GM12878 (cell line): ENCODE measurements at regions not wholly inside any gene's neighbourhood (a gene's known extent, or its start where the extent isn't known, plus 50 kb on each side); places are given as distances from the start of the nearest gene placed in this dataset.

Source experiments
- ATAC-seq: fragments of 200-7000 bp; cut with Tn5 transposase; 3 replicates; pipeline ENCODE4 v1.9.1; 2020; ENCODE audit warnings: mild to moderate bottlenecking, moderate library complexity
- BruUV-seq: library from RNA; stranded (reverse); fragments of 400-500 nt; replicated peaks from 2 replicates; lab custom pipeline; 2021; lab: Mats Ljungman, UMichigan
- CTCF ChIA-PET: fragments of 300-600 bp; sonication (Branson Sonifier 250); formaldehyde crosslinking; extraction: SDS; loops from one replicate; lab custom pipeline; 2021; ENCODE audit warnings: inconsistent platforms; lab: Yijun Ruan, JAX
- POLR2A ChIA-PET: fragments of 350-600 bp; formaldehyde crosslinking; extraction: SDS; loops from one replicate; lab custom pipeline; 2021; ENCODE audit warnings: inconsistent platforms; lab: Charles Lee
- RAD21 ChIA-PET: fragments of 300-600 bp; sonication (Branson Sonifier 250); formaldehyde crosslinking; loops from one replicate; lab custom pipeline; 2023; ENCODE audit warnings: antibody characterized with exemption; ENCODE audit not compliant: unreplicated experiment; lab: Charles Lee
- SMC1A ChIA-PET: fragments of 300-600 bp; sonication (Branson Sonifier 250); formaldehyde crosslinking; loops from one replicate; lab custom pipeline; 2023; ENCODE audit not compliant: unreplicated experiment, uncharacterized antibody; lab: Charles Lee
- DNase-seq: peaks from one replicate; pipeline ENCODE4 v3.0.0-alpha.2; 2011; ENCODE audit warnings: low read depth, low spot score
- FAIRE-seq: peaks from 3 replicates; lab custom pipeline; 2011; peaks lifted over from hg19 to GRCh38; lab: Jason Lieb, UNC
- H2AFZ ChIP-seq: 2 replicates; pipeline ENCODE4 v1.6.0; 2011; ENCODE audit warnings: low read depth, low read length, control low read depth; ENCODE audit not compliant: control insufficient read depth
- H3K27ac ChIP-seq: 2 replicates; pipeline ENCODE4 v1.5.1; 2011; ENCODE audit warnings: control low read depth; ENCODE audit not compliant: control insufficient read depth, insufficient read depth
- H3K27me3 ChIP-seq, 2 experiments: replicated peaks in 1 of 2; 2 replicates each; pipeline versions ENCODE4 v1.6.0 to v1.6.1; 2011; ENCODE audit warnings: low read length in 1 of 2; ENCODE audit not compliant: control insufficient read depth in 2 of 2, insufficient read depth in 2 of 2
- H3K36me3 ChIP-seq, 2 experiments: 2 replicates each; pipeline ENCODE4 v1.5.1; 2011; ENCODE audit warnings: low read length in 1 of 2; ENCODE audit not compliant: control insufficient read depth in 2 of 2, insufficient read depth in 2 of 2
- H3K4me1 ChIP-seq: 2 replicates; pipeline ENCODE4 v1.6.1; 2011; ENCODE audit warnings: mild to moderate bottlenecking, low read length, moderate library complexity, mixed read lengths; ENCODE audit not compliant: control insufficient read depth, insufficient read depth
- H3K4me2 ChIP-seq: 2 replicates; pipeline ENCODE4 v1.6.0; 2011; ENCODE audit warnings: control low read depth; ENCODE audit not compliant: control insufficient read depth, insufficient read depth
- H3K4me3 ChIP-seq: fragments of 200-600 bp; sonication (generic); 2 replicates; pipeline ENCODE4 v1.5.1; 2016
- H3K79me2 ChIP-seq: 2 replicates; pipeline ENCODE4 v1.6.0; 2011; ENCODE audit warnings: low read length; ENCODE audit not compliant: control insufficient read depth, insufficient read depth
- H3K9ac ChIP-seq: 2 replicates; pipeline ENCODE4 v1.8.0; 2011; ENCODE audit warnings: low read length, control low read depth, mixed read lengths; ENCODE audit not compliant: control insufficient read depth, insufficient read depth
- H3K9me3 ChIP-seq: replicated peaks from 3 replicates; pipeline ENCODE4 v1.5.1; 2011; ENCODE audit warnings: mild to moderate bottlenecking, low read length; ENCODE audit not compliant: control insufficient read depth, insufficient read depth
- H4K20me1 ChIP-seq: 2 replicates; pipeline ENCODE4 v1.6.0; 2011; ENCODE audit not compliant: control insufficient read depth, insufficient read depth
- BMI1 ChIP-seq: fragments of 450-650 bp; IDR thresholded peaks from 2 replicates; pipeline ENCODE4 v1.6.1; 2016; ENCODE audit warnings: mild to moderate bottlenecking, moderate library complexity, borderline replicate concordance
- CHD2 ChIP-seq: IDR thresholded peaks from 2 replicates; pipeline ENCODE4 v1.6.1; 2011; ENCODE audit warnings: low read depth, low read length, improper control_type of control experiment, borderline replicate concordance
- E2F4 ChIP-seq: IDR thresholded peaks from 2 replicates; pipeline ENCODE4 v1.6.1; 2012; ENCODE audit warnings: low read depth, low read length, improper control_type of control experiment
- IRF4 ChIP-seq: IDR thresholded peaks from 2 replicates; pipeline ENCODE4 v1.6.1; 2011; ENCODE audit warnings: low read depth, low read length
- SIN3A ChIP-seq: IDR thresholded peaks from 2 replicates; pipeline ENCODE4 v1.6.1; 2012; ENCODE audit warnings: low read depth, low read length, improper control_type of control experiment
- WGBS: methylation state at CpG from one replicate; pipeline ENCODE4 v1.1.6; 2016; ENCODE audit warnings: low lambda C conversion rate; ENCODE audit not compliant: insufficient replicate concordance, insufficient coverage; ENCODE audit errors: missing lambda C conversion rate; 5-methylcytosine and 5-hydroxymethylcytosine counted together
- in situ Hi-C: fragments of 300-500 bp; cut with MboI; formaldehyde crosslinking; loops from 9 replicates; pipeline ENCODE4 v1.14.3; 2018; ENCODE audit warnings: mixed read lengths
- intact Hi-C: fragments of 100-400 bp; cut with micrococcal nuclease; formaldehyde crosslinking; loops from one replicate; pipeline ENCODE4 v1.14.2; 2022; ENCODE audit not compliant: unreplicated experiment

- in situ Hi-C loops, result loop anchor here (5.0 kb wide), 1 partner anchor 1294 kb away; the partner anchor contains the start of gene HOXA7
- CTCF ChIA-PET, result interaction anchor here (2.2 kb wide), 1 partner anchor 29 kb away, joined by 8 read pairs; no protein-coding TSS in a partner anchor
Measured at GRCh38 chr7:25863729-25864110, 288.3 kb upstream of the NFE2L3 start.

DNA sequence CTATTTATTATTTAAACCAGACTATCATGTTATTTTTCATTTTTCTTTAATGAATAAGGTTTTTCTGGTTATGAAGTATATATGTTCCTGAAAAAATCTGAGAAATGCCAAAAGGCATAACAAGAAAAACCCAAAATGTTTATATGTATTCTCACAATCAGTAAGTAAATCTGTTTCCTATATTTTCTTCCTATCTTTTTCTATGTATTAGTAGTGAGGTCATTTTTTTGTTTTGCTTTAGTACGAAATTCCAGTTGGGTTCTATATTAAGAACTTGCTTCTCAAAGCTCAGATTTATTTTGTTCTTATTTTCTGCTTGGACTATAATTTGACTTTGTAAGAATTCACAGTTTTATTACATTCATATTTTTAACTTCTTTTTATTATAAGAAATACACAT lies 287.5 kb upstream of the NFE2L3 start:
- Histone ChIP-seq H3K4me1 (no peaks in the 10 kb centered on the region), H3K79me2 (no peaks in the 10 kb centered on the region), H3K9ac (no peak overlapping the region), H4K20me1 (no peaks in the 10 kb centered on the region), H3K36me3 (no peaks in the 10 kb centered on the region), H3K27me3 (peaks cover 0 to 22% of the 10 kb centered on the region in 2 experiments; a peak in 3 of 4 replicates), H3K4me3 (no peak overlapping the region), H3K9me3 (peaks cover 4% of the 10 kb centered on the region; the same call in 2 of the 3 replicates), H3K27ac (no peak overlapping the region), H3K4me2 (no peak overlapping the region), H2AFZ (no peak overlapping the region)
- WGBS, result 31% methylated on average over 1 of the region's 1 CpG
- ChIA-PET POLR2A (no interaction called here), RAD21 (no interaction called here), CTCF (interaction anchor here (0.7 to 2.2 kb wide), 3 partner anchors 13 to 999 kb away, joined by 3 to 8 read pairs (median 4); no protein-coding TSS in a partner anchor), SMC1A (interaction anchor here (0.9 to 1.5 kb wide), 5 partner anchors 9 to 571 kb away, joined by 3 to 6 read pairs (median 4); no protein-coding TSS in a partner anchor)
- intact Hi-C loops (no loop called here), in situ Hi-C loops (loop anchor here (5.0 kb wide), 1 partner anchor 1293 kb away; the partner anchor contains the start of gene HOXA7)
- FAIRE-seq (no peak), DNase-seq (no peak), ATAC-seq (no peak)
- TF ChIP-seq BMI1, result peak; percentile 61; the same call in 1 of the 2 replicates
- no peak for TF ChIP-seq SIN3A
- BruUV-seq, result no TSS peak

More at GRCh38 chr7:25863729-25864110, 288.3 kb upstream of the NFE2L3 start:
- TF ChIP-seq CHD2 (no peak), E2F4 (no peak), BMI1 (peak; percentile 55), IRF4 (no peak)
- SMC1A ChIA-PET, result no interaction called here
- POLR2A ChIA-PET, result no interaction called here
- intact Hi-C loops, result no loop called here
- Histone ChIP-seq H4K20me1 (no peaks in the 10 kb centered on the region), H2AFZ (no peak overlapping the region), H3K79me2 (no peaks in the 10 kb centered on the region), H3K4me2 (no peak overlapping the region), H3K9me3 (peaks cover 5% of the 10 kb centered on the region; the same call in 2 of the 3 replicates), H3K36me3 (no peaks in the 10 kb centered on the region), H3K27ac (no peak overlapping the region), H3K9ac (no peak overlapping the region), H3K4me3 (no peak overlapping the region), H3K4me1 (no peaks in the 10 kb centered on the region), H3K27me3 (peaks cover 0 to 23% of the 10 kb centered on the region in 2 experiments; a peak in 3 of 4 replicates)
- RAD21 ChIA-PET, result no interaction called here
- 48% methylated on average over 3 of the region's 3 CpGs for WGBS
- no peak for ATAC-seq
- no peak for FAIRE-seq
- BruUV-seq, result no TSS peak
- no peak for DNase-seq
